ENCODE measurements at regions not wholly inside any gene's neighbourhood (a gene's known extent, or its start where the extent isn't known, plus 50 kb on each side); places are given as distances from the start of the nearest gene placed in this dataset.

- Mint-ChIP-seq H3K4me1 (ENCODE audit: unreplicated experiment) (peaks cover 18% of the 10 kb centered on the region), H3K36me3 (ENCODE audit: low read depth, unreplicated experiment) (no peaks in the 10 kb centered on the region), H3K9me3 (ENCODE audit: unreplicated experiment) (no peaks in the 10 kb centered on the region), H3K27ac (ENCODE audit: unreplicated experiment) (no peak overlapping the region), H3K27me3 (ENCODE audit: unreplicated experiment) (peaks cover 2% of the 10 kb centered on the region), H3K4me3 (ENCODE audit: unreplicated experiment) (no peak overlapping the region)
- DNase-seq (ENCODE audit: low spot score) = no peak
- TF ChIP-seq CTCF (IDR thresholded peaks at IDR 0.05; ENCODE audit: unreplicated experiment) = no peak
Observed at GRCh38 chr1:221164951-221165838, 286.0 kb downstream of the HLX start.

- Mint-ChIP-seq H3K27me3 (ENCODE audit: unreplicated experiment) (peaks cover 2% of the 10 kb centered on the region), H3K9me3 (ENCODE audit: unreplicated experiment) (no peaks in the 10 kb centered on the region), H3K36me3 (ENCODE audit: low read depth, unreplicated experiment) (no peaks in the 10 kb centered on the region), H3K4me3 (ENCODE audit: unreplicated experiment) (no peak overlapping the region), H3K27ac (ENCODE audit: unreplicated experiment) (no peak overlapping the region), H3K4me1 (ENCODE audit: unreplicated experiment) (peaks cover 18% of the 10 kb centered on the region)
- no peak for DNase-seq (ENCODE audit: low spot score)
- TF ChIP-seq CTCF (IDR thresholded peaks at IDR 0.05; ENCODE audit: unreplicated experiment) = no peak
Observed at GRCh38 chr1:221165839-221166500, 286.7 kb downstream of the HLX start.

GRCh38 chr1:221166559-221167318 lies 287.5 kb downstream of the HLX start:
- H3K36me3 Mint-ChIP-seq (ENCODE audit: low read depth, unreplicated experiment) = peaks cover 2% of the 10 kb centered on the region
- peaks cover 3% of the 10 kb centered on the region for H3K9me3 Mint-ChIP-seq (ENCODE audit: unreplicated experiment)
- DNase-seq (ENCODE audit: low spot score) = no peak
- peaks cover 2% of the 10 kb centered on the region for H3K27me3 Mint-ChIP-seq (ENCODE audit: unreplicated experiment)
- no peak overlapping the region for H3K27ac Mint-ChIP-seq (ENCODE audit: unreplicated experiment)
- peaks cover 10% of the 10 kb centered on the region for H3K4me1 Mint-ChIP-seq (ENCODE audit: unreplicated experiment)
- H3K4me3 Mint-ChIP-seq (ENCODE audit: unreplicated experiment) = no peak overlapping the region
- no peak for TF ChIP-seq CTCF (IDR thresholded peaks at IDR 0.05; ENCODE audit: unreplicated experiment)

GRCh38 chr1:221169447-221169889 lies 290.2 kb downstream of the HLX start:
- peaks cover 8% of the 10 kb centered on the region for H3K4me1 Mint-ChIP-seq (ENCODE audit: unreplicated experiment)
- no peak overlapping the region for H3K27ac Mint-ChIP-seq (ENCODE audit: unreplicated experiment)
- TF ChIP-seq CTCF (IDR thresholded peaks at IDR 0.05; ENCODE audit: unreplicated experiment) = no peak
- DNase-seq (ENCODE audit: low spot score) = no peak
- H3K9me3 Mint-ChIP-seq (ENCODE audit: unreplicated experiment) = peaks cover 5% of the 10 kb centered on the region
- H3K36me3 Mint-ChIP-seq (ENCODE audit: low read depth, unreplicated experiment) = peaks cover 4% of the 10 kb centered on the region
- H3K4me3 Mint-ChIP-seq (ENCODE audit: unreplicated experiment) = no peak overlapping the region
- peaks cover 2% of the 10 kb centered on the region for H3K27me3 Mint-ChIP-seq (ENCODE audit: unreplicated experiment)

Data from endothelial cell (in vitro differentiated cells).